Activated CD4-positive, alpha-beta memory T cell treated with anti-CD3 and anti-CD28 coated beads for 36 hours (primary cell): ENCODE measurements at regions not wholly inside any gene's neighbourhood (a gene's known extent, or its start where the extent isn't known, plus 50 kb on each side); places are given as distances from the start of the nearest gene placed in this dataset.

Experiments used
- CTCF ChIA-PET: fragments of 350-600 bp; sonication (Branson Sonifier 250); formaldehyde crosslinking; loops from one replicate; lab custom pipeline; 2021; ENCODE audit warnings: antibody characterized with exemption, inconsistent platforms; lab: Charles Lee
- POLR2A ChIA-PET: fragments of 350-600 bp; sonication (Branson Sonifier 250); formaldehyde crosslinking; loops from one replicate; lab custom pipeline; 2021; ENCODE audit warnings: antibody characterized with exemption; lab: Charles Lee
- DNase-seq: peaks from one replicate; pipeline ENCODE4 v3.0.0-alpha.2; 2020
- H3K27ac Mint-ChIP-seq: one replicate; pipeline ENCODE4 v1.8.0; 2021; ENCODE audit warnings: mixed read lengths
- H3K27me3 Mint-ChIP-seq: one replicate; pipeline ENCODE4 v1.8.0; 2021; ENCODE audit warnings: mixed read lengths
- H3K36me3 Mint-ChIP-seq: one replicate; pipeline ENCODE4 v1.8.0; 2021; ENCODE audit warnings: mixed read lengths
- H3K4me1 Mint-ChIP-seq: one replicate; pipeline ENCODE4 v1.8.0; 2021; ENCODE audit warnings: low read depth, mixed read lengths
- H3K4me3 Mint-ChIP-seq: one replicate; pipeline ENCODE4 v1.8.0; 2021; ENCODE audit warnings: mild to moderate bottlenecking, mixed read lengths
- H3K9me3 Mint-ChIP-seq: one replicate; pipeline ENCODE4 v1.8.0; 2021; ENCODE audit warnings: mixed read lengths
- intact Hi-C: fragments of 100-400 bp; cut with micrococcal nuclease; formaldehyde crosslinking; loops from one replicate; pipeline ENCODE4 v1.15.1; 2023

DNA sequence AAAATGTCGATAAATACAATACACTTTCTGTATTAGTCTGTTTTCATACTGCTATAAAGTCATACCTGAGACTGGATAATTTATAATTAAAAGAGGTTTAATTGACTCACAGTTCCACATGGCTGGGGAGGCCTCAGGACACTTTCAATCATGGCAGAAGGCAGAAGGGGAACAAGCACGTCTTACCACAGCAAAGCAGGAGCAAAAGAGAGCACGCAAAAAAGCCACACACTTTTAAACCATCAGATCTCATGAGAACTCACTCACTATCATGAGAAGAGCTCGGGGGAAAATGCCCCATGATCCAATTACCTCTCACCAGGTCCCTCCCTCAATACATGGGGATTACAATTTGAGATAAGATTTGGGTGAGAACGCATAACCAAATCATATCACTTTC, 256.7 kb downstream of the ANAPC1 start:
- Mint-ChIP-seq H3K36me3 (peaks cover 9% of the 10 kb centered on the region), H3K4me3 (no peak overlapping the region), H3K27ac (no peak overlapping the region), H3K9me3 (peaks cover 42% of the 10 kb centered on the region), H3K4me1 (peaks cover 28% of the 10 kb centered on the region), H3K27me3 (peaks cover 23% of the 10 kb centered on the region)
- intact Hi-C loops: loop anchor here (5.0 kb wide), 1 partner anchor 35 kb away; no protein-coding TSS in a partner anchor
- CTCF ChIA-PET: no interaction called here
- POLR2A ChIA-PET: no interaction called here
- DNase-seq: no peak

DNA sequence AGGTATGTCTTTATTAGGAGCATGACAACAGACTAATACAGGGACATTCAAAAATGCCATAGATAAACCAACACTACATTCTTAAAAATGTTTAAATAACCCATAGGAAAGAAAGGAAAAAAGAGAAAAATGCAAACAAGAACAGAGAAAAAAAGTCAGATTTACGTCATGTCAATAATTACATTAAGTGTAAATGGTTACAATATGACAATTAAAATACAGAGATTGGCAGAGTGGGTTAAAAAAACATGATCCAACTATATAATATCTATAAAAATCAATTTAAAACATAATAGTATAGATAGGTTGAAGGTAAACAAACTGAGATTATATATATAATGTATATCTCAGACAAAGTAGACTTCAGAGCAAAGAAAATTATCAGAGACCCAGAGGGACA, 255.8 kb downstream of the ANAPC1 start:
- CTCF ChIA-PET: no interaction called here
- peaks cover 23% of the 10 kb centered on the region for H3K27me3 Mint-ChIP-seq
- DNase-seq: no peak
- H3K4me3 Mint-ChIP-seq: no peak overlapping the region
- peaks cover 9% of the 10 kb centered on the region for H3K36me3 Mint-ChIP-seq
- H3K27ac Mint-ChIP-seq: no peak overlapping the region
- intact Hi-C loops: loop anchor here (5.0 kb wide), 1 partner anchor 34 kb away; no protein-coding TSS in a partner anchor
- POLR2A ChIA-PET: no interaction called here
- peaks cover 42% of the 10 kb centered on the region for H3K9me3 Mint-ChIP-seq
- peaks cover 37% of the 10 kb centered on the region for H3K4me1 Mint-ChIP-seq

DNA sequence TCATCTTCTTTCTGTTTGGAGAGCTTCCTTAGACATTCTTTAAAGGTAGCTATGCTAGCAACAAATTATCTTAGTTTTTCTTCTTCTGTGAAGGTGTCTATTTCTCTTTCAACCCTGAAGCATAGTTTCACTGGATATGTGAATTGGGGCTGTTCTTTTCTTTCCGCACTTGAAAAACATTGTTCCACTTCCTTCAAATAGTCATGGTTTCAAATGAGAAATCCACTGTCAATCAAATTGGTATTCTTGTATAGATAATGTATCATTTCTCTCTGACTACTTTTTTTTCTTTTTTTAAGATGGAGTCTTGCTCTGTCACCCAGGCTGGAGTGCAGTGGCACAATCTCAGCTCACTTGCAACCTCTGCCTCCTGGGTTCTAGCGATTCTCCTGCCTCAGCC, 254.0 kb downstream of the ANAPC1 start:
- DNase-seq: no peak
- POLR2A ChIA-PET: no interaction called here
- intact Hi-C loops: loop anchor here (5.0 kb wide), 1 partner anchor 32 kb away; no protein-coding TSS in a partner anchor
- Mint-ChIP-seq H3K27me3 (peaks cover 19% of the 10 kb centered on the region), H3K27ac (no peak overlapping the region), H3K36me3 (peaks cover 9% of the 10 kb centered on the region), H3K4me1 (peaks cover 39% of the 10 kb centered on the region), H3K4me3 (no peak overlapping the region), H3K9me3 (peaks cover 42% of the 10 kb centered on the region)
- CTCF ChIA-PET: interaction anchor here (0.7 kb wide), 1 partner anchor 26 kb away, joined by 3 read pairs; no protein-coding TSS in a partner anchor

DNA sequence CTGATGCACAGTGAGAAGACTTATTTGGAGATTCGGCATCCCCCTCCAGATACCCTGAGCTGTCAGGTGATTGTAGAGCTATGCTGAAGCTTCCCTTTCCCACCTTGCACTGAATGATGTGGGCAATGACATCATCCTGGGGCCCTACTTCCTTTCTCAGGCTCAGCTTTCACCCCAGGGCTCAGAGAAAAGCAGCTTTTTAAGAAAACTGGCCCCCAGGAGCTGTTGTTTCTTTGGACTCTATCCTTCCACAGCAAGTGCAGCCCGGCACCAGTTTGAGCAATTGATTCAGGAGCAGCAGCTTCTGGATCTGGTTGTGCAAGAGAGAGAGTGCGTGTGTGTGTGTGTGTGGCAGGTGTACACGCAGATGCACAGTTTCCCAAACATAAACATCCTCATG, 251.3 kb downstream of the ANAPC1 start:
- Mint-ChIP-seq H3K36me3 (peaks cover 7% of the 10 kb centered on the region), H3K4me1 (peaks cover 21% of the 10 kb centered on the region), H3K27me3 (peaks cover 22% of the 10 kb centered on the region), H3K4me3 (no peak overlapping the region), H3K9me3 (peaks cover 32% of the 10 kb centered on the region), H3K27ac (no peak overlapping the region)
- intact Hi-C loops: no loop called here
- ChIA-PET POLR2A (no interaction called here), CTCF (interaction anchor here (0.8 to 1.5 kb wide), 2 partner anchors 70 to 77 kb away, joined by 3 to 4 read pairs; no protein-coding TSS in a partner anchor)
- DNase-seq: peak; percentile 56

DNA sequence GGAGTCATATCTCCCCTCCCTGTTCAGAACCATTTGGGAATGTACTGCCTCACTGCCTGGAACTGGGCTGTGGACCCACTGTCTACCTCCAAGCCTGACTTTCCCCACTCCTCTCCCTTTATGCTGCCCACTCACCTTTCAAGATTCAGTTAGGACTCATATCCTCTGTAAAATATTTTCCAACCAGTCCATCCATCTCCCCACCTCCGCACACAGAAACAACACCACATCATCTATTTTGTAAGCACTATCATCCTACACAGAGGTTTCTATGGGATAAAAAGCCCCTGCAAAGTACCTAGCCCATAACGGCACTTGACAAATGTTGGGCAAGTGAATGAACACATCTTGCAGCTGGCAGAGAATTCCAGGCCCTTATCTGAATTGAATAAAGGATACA, 250.8 kb downstream of the ANAPC1 start:
- ChIA-PET CTCF (no interaction called here), POLR2A (no interaction called here)
- intact Hi-C loops: no loop called here
- H3K27me3 Mint-ChIP-seq: peaks cover 23% of the 10 kb centered on the region
- peaks cover 7% of the 10 kb centered on the region for H3K36me3 Mint-ChIP-seq
- DNase-seq: peak; percentile 11
- H3K4me1 Mint-ChIP-seq: peaks cover 21% of the 10 kb centered on the region
- peaks cover 27% of the 10 kb centered on the region for H3K9me3 Mint-ChIP-seq
- H3K4me3 Mint-ChIP-seq: no peak overlapping the region
- H3K27ac Mint-ChIP-seq: peak overlapping the region; percentile 43

DNA sequence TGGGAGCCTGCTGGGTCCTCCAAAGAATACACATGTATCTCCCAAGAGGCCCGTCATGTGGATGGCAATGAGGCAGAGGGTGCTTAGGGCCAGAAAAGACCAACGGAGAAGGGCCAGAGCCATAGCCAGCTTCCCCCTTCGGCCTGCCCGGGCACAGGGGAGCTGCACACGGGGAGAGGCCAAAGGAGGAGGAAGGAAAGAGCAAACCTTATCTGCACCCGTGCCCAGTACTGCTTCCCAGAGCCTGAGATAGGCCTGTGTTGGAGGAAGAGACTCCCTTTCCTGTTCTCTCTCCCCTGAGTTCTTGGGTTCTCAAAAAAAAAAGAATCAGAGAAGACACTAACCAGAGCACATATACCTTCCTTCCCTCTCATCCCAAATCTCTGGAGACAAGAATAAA, 250.3 kb downstream of the ANAPC1 start:
- H3K27me3 Mint-ChIP-seq: peaks cover 23% of the 10 kb centered on the region
- ChIA-PET CTCF (no interaction called here), POLR2A (no interaction called here)
- H3K9me3 Mint-ChIP-seq: peaks cover 24% of the 10 kb centered on the region
- peaks cover 7% of the 10 kb centered on the region for H3K36me3 Mint-ChIP-seq
- no peak overlapping the region for H3K27ac Mint-ChIP-seq
- DNase-seq: no peak
- no peak overlapping the region for H3K4me3 Mint-ChIP-seq
- peaks cover 21% of the 10 kb centered on the region for H3K4me1 Mint-ChIP-seq
- intact Hi-C loops: no loop called here

DNA sequence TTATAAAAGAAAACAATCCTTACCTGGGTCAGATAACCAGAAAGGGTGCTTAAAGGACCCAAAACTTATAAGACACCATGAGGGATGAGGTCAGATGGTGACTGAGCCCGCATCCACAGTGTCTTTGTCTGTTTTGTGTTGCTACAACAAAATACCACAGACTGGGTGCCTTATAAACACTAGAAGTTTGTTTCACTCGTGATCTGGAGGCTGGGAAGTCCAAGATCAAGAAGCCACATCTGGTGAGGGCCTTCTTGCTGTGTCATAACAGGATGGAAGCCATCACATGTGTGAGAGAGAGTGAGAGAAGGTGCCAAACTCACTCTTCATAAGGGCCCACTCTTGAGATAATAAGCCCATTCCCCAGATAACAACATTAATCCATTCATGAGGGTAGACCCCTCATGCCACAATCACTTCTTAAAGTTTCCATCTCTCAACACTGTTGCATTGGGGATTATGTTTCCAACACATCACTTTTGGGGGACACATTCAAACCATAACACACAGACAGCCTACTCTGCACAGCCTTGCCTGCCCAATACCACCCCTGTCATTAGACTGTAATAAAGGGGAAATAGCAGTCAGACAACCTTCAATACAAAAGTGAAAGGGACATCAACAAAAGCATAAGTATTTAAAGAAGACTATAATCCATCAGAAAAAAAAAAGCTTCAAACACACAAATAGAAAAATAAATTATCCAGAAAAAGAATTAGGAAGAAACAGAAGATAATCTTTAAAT, 249.8 kb downstream of the ANAPC1 start:
- Mint-ChIP-seq H3K27ac (no peak overlapping the region), H3K27me3 (peaks cover 28% of the 10 kb centered on the region), H3K36me3 (peaks cover 4% of the 10 kb centered on the region), H3K4me1 (peaks cover 21% of the 10 kb centered on the region), H3K4me3 (no peak overlapping the region), H3K9me3 (peaks cover 18% of the 10 kb centered on the region)
- POLR2A ChIA-PET: no interaction called here
- peak; percentile 28 for DNase-seq
- CTCF ChIA-PET: no interaction called here
- intact Hi-C loops: no loop called here

DNA sequence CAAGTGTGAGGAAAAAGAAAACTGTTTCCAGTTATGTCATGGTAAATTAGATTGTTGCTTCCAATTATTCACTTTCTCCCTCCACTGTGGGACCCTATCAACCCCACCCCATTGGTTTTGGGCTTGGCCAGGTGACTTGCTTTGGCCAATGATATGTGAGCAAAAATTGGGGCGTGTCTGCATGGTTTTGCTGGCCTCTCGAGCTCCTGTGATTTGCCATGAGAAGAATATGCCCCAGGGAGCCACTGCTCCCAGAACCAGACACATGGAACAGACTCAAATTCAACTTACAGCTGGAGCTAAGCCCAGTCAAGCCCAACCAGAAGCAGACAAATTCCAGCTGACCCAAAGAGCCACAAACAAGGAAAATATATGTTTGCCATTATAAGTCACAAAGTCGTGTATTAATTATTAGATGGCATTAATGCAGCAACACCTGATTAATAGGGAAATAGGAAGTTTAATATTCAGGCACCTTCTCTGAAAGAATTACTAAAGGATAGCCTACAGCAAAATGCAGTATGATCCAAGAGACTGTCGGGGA, 248.9 kb downstream of the ANAPC1 start:
- DNase-seq: no peak
- POLR2A ChIA-PET: no interaction called here
- H3K27me3 Mint-ChIP-seq: peaks cover 31% of the 10 kb centered on the region
- no peak overlapping the region for H3K27ac Mint-ChIP-seq
- intact Hi-C loops: no loop called here
- H3K4me3 Mint-ChIP-seq: no peak overlapping the region
- peaks cover 4% of the 10 kb centered on the region for H3K36me3 Mint-ChIP-seq
- CTCF ChIA-PET: no interaction called here
- peaks cover 21% of the 10 kb centered on the region for H3K4me1 Mint-ChIP-seq
- H3K9me3 Mint-ChIP-seq: peaks cover 10% of the 10 kb centered on the region

DNA sequence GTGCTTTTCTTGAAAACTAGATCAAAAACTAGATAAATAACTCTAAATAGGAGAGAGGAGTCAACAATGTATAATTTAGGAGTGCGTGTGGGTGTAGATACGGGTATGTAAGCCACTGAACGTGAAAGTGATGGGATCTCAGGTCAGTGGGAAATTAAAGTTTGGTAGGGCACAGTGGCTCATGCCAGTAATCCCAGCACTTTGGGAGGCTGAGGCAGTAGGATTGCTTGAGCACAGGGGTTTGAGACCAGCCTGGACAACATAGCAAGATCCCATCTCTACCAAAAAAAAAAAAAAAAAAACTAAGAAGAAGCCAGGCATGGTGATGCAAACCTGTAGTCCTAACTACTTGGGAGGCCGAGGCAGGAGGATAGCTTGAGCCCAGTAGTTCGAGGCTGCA, 247.1 kb downstream of the ANAPC1 start:
- peaks cover 41% of the 10 kb centered on the region for H3K27me3 Mint-ChIP-seq
- intact Hi-C loops: no loop called here
- ChIA-PET CTCF (no interaction called here), POLR2A (no interaction called here)
- H3K27ac Mint-ChIP-seq: no peak overlapping the region
- no peaks in the 10 kb centered on the region for H3K9me3 Mint-ChIP-seq
- no peak for DNase-seq
- no peak overlapping the region for H3K4me3 Mint-ChIP-seq
- no peaks in the 10 kb centered on the region for H3K36me3 Mint-ChIP-seq
- peaks cover 26% of the 10 kb centered on the region for H3K4me1 Mint-ChIP-seq

DNA sequence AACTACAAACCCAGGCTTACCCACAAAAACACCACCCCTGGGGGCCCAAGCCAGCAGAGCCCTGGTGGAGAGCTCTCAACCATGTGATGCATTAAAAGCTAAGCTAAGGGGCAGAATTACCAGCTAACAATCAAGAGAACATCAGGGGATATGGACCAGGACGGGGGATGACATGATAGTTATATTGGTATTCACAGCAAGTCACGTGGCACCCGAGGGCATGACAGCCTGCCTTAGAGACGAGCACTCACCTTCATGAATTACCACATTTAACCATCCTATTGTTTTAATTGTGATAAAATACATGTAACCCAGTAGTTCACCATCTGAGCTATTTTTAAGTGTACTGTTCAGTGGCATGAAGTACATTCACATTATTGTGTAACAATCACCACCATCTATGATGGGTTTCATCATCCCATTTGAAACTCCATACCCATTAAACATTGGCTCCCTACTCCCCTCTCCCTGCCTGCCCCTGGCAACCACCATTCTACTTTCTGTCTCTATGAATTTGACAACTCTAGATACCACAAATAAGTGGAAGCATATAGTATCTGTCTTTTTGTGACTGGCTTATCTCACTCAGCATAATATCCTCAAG, 245.6 kb downstream of the ANAPC1 start:
- H3K27me3 Mint-ChIP-seq: peaks cover 47% of the 10 kb centered on the region
- H3K4me1 Mint-ChIP-seq: peaks cover 14% of the 10 kb centered on the region
- H3K4me3 Mint-ChIP-seq: no peak overlapping the region
- DNase-seq: no peak
- POLR2A ChIA-PET: no interaction called here
- no peaks in the 10 kb centered on the region for H3K9me3 Mint-ChIP-seq
- intact Hi-C loops: no loop called here
- H3K27ac Mint-ChIP-seq: no peak overlapping the region
- CTCF ChIA-PET: no interaction called here
- H3K36me3 Mint-ChIP-seq: no peaks in the 10 kb centered on the region

DNA sequence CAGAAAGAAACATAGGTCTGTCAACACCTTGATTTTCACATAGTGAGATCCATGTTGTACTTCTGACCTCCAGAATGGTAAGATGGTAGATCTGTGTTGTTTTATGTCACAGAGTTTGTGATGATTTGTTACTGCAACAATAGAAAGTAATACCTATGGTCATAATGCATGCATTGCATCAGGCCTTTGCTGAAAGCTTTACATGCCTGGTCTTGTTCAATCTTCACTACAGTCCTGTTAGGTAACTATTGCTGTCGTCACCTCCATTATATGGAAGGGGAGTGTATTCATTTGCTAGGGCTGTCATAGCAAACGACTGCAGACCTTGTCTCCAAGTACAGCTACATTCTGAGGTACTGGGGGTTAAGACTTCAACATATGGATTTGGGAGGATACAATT, 243.5 kb downstream of the ANAPC1 start:
- intact Hi-C loops: no loop called here
- Mint-ChIP-seq H3K36me3 (no peaks in the 10 kb centered on the region), H3K4me1 (peaks cover 4% of the 10 kb centered on the region), H3K27me3 (peaks cover 39% of the 10 kb centered on the region), H3K27ac (no peak overlapping the region), H3K9me3 (no peaks in the 10 kb centered on the region), H3K4me3 (no peak overlapping the region)
- ChIA-PET POLR2A (no interaction called here), CTCF (no interaction called here)
- DNase-seq: no peak

DNA sequence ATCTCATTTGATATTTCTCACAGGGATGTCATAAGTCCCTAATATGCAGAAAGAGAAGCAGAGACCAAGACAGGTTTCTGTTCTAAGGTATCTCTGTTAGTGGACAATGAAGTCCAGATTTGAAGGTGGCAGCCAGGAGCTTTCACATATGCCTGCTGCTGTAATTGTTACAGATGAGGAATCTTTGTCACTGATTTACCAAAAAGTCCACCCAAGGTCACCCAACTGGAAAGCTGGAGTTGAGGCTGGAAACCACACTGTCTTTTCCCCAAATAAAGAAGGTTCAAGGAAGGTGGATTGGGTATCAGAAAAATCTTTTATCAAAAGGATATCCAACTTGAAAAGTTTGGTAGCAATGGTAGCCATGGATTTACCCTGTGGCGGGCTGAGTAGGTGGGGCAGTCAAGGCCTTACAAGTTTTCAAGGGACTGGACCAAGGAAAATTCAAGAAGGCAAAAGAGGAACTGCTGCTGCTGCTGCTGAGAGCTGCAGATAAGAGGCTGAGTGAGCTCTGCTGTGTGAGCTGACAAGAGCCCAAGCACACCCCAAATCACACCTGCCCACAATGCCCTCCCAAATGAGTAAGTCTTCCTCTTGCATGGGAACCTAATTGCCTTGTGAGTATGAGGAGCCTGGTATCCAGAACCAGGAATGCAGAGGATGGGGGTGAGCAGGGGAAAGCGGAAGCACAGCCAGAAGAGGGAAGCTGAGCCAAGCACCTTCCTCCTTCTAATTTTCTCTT, 241.2 kb downstream of the ANAPC1 start:
- ChIA-PET CTCF (no interaction called here), POLR2A (no interaction called here)
- Mint-ChIP-seq H3K4me1 (peaks cover 4% of the 10 kb centered on the region), H3K36me3 (no peaks in the 10 kb centered on the region), H3K9me3 (peaks cover 13% of the 10 kb centered on the region), H3K27ac (no peak overlapping the region), H3K27me3 (peaks cover 33% of the 10 kb centered on the region), H3K4me3 (no peak overlapping the region)
- no peak for DNase-seq
- intact Hi-C loops: no loop called here
